Activated CD4-positive, alpha-beta T cell treated with anti-CD3 and anti-CD28 coated beads, Interleukin-2, amount 10 ng/mL, durations not matched to agents 7 days and 5 days (primary cell): ENCODE measurements at regions not wholly inside any gene's neighbourhood (a gene's known extent, or its start where the extent isn't known, plus 50 kb on each side); places are given as distances from the start of the nearest gene placed in this dataset.

Source experiments
- CTCF ChIA-PET: fragments of 350-600 bp; sonication (Branson Sonifier 250); formaldehyde crosslinking; loops from one replicate; lab custom pipeline; 2021; ENCODE audit warnings: antibody characterized with exemption; lab: Charles Lee
- POLR2A ChIA-PET: fragments of 350-600 bp; sonication (Branson Sonifier 250); formaldehyde crosslinking; loops from one replicate; lab custom pipeline; 2021; ENCODE audit warnings: antibody characterized with exemption; lab: Charles Lee
- DNase-seq: peaks from one replicate; pipeline ENCODE4 v3.0.0-alpha.2; 2020
- H3K27ac Mint-ChIP-seq: one replicate; pipeline ENCODE4 v1.8.0; 2021; ENCODE audit warnings: mild to moderate bottlenecking, moderate library complexity, mixed read lengths
- H3K27me3 Mint-ChIP-seq: one replicate; pipeline ENCODE4 v1.8.0; 2021; ENCODE audit warnings: mixed read lengths
- H3K36me3 Mint-ChIP-seq: one replicate; pipeline ENCODE4 v1.8.0; 2021; ENCODE audit warnings: low read depth, mixed read lengths
- H3K4me1 Mint-ChIP-seq: one replicate; pipeline ENCODE4 v1.8.0; 2021; ENCODE audit warnings: mixed read lengths
- H3K4me3 Mint-ChIP-seq: one replicate; pipeline ENCODE4 v1.8.0; 2021; ENCODE audit warnings: mild to moderate bottlenecking, moderate library complexity, mixed read lengths
- H3K9me3 Mint-ChIP-seq: one replicate; pipeline ENCODE4 v1.8.0; 2021; ENCODE audit warnings: mixed read lengths

DNA sequence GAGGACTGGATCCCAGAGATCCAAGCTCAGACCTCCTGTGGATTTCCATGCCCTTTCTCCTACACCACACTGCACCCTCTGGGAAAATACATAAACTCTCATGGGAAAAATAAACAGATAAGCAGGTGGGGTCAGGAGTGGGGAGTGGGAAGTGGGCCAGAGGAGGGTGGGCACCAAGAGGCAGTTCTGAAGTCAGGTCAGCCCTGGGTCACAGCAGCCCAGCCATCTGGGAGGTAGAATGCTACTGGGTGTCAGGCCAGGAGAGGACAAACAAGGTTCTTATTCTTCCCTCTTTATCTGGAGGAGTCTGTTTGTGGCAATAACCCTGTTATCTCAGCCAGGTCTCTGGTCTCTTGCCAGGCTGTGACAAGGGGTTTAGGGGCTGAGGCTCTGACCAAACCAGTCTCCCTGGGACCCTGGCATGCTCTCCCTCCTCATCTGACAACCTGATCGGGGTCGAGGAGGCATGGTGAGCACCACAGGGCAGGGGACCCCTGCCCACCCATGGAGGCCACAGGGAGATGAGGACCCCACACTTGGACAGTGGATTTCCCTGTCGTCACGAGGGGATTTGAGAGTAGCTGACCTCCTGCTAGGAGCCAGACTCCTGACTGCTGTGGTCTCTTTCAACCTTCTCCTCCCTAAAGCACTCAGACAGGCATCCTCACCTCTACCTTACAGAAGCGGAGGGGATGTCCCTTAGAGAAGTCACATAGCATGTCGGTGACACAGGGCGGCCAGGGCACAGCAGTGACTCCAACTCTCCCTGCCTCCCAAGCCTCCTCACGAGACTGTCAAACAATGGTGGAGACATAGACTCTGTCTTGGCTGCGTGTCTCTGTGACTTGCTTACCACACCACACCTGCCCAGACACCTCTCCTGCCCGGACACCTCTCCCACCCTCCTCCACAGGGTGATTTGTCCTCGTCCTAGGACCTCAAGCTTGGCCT, 51.3 kb upstream of the IFFO2 start:
- no peak for DNase-seq
- Mint-ChIP-seq H3K27me3 (peaks cover 4% of the 10 kb centered on the region), H3K4me1 (peaks cover 32% of the 10 kb centered on the region), H3K4me3 (no peak overlapping the region), H3K36me3 (no peaks in the 10 kb centered on the region), H3K27ac (no peak overlapping the region), H3K9me3 (peaks cover 11% of the 10 kb centered on the region)
- ChIA-PET CTCF (no interaction called here), POLR2A (no interaction called here)

DNA sequence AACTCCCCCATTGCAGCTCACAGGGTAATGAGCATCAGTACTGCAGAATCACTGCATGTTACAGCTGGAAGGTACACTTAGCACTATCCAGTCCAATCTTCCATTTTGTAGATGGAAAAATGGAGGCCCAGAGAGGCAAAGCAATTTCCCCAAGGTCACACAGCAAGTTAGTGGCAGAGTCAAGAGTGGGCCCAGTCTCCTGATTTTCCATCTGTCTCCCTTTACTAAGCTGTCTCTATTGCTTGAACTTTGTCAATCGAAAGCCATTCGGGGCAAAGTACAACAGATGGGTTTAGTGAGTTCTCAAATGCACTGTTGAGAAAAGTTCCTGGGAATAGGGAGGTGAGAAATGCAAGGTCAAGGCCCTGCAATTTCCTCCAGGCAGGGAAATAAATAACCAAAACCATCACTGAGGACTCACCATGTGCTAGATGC, 50.4 kb upstream of the IFFO2 start:
- peaks cover 1% of the 10 kb centered on the region for H3K36me3 Mint-ChIP-seq
- H3K9me3 Mint-ChIP-seq, result peaks cover 15% of the 10 kb centered on the region
- no peak overlapping the region for H3K27ac Mint-ChIP-seq
- ChIA-PET CTCF (no interaction called here), POLR2A (no interaction called here)
- H3K4me3 Mint-ChIP-seq, result no peak overlapping the region
- H3K27me3 Mint-ChIP-seq, result peaks cover 4% of the 10 kb centered on the region
- no peak for DNase-seq
- peaks cover 29% of the 10 kb centered on the region for H3K4me1 Mint-ChIP-seq
